HepG2 (cell line): ENCODE measurements at regions not wholly inside any gene's neighbourhood (a gene's known extent, or its start where the extent isn't known, plus 50 kb on each side); places are given as distances from the start of the nearest gene placed in this dataset.
"Not testable (repeated sequence)": the region's sequence is repeated elsewhere in the genome, so short reads cannot be mapped to it uniquely, and the experiment has no call there.

Source experiments
- ATAC-seq: fragments of 200-7000 bp; cut with Tn5 transposase; 3 replicates; pipeline ENCODE4 v1.9.1; 2020; ENCODE audit warnings: mild to moderate bottlenecking, moderate library complexity
- BruUV-seq: library from RNA; stranded (reverse); fragments of 400-500 nt; replicated peaks from 2 replicates; lab custom pipeline; 2021; lab: Mats Ljungman, UMichigan
- CTCF ChIA-PET: fragments of 300-600 bp; formaldehyde crosslinking; extraction: SDS; loops from one replicate; lab custom pipeline; 2021; ENCODE audit warnings: low total read pairs, inconsistent platforms, low intra/inter-chr PET ratio; lab: Yijun Ruan, JAX
- POLR2A ChIA-PET: fragments of 350-600 bp; sonication (Branson Sonifier 250); formaldehyde crosslinking; loops from one replicate; lab custom pipeline; 2020; ENCODE audit warnings: antibody characterized with exemption, inconsistent platforms; lab: Yijun Ruan, JAX
- DNase-seq: peaks from one replicate; pipeline ENCODE4 v3.0.0-alpha.2; 2015; ENCODE audit warnings: low spot score
- FAIRE-seq: peaks from 3 replicates; lab custom pipeline; 2011; peaks lifted over from hg19 to GRCh38; lab: Jason Lieb, UNC
- H2AFZ ChIP-seq: one replicate; pipeline ENCODE4 v1.6.1; 2011; ENCODE audit warnings: low read length, inconsistent platforms
- H3K27ac ChIP-seq: fragments of 300-600 bp; 3 replicates; pipeline ENCODE4 v1.8.0; 2011; ENCODE audit warnings: mixed run types, mild to moderate bottlenecking, mixed read lengths, low read length, inconsistent platforms; ENCODE audit not compliant: insufficient read depth; ENCODE audit errors: extremely low read length
- H3K27me3 ChIP-seq, 2 experiments: fragments of 200-600 bp in 1 of 2; 2 replicates in 1 of 2; 3 replicates in 1 of 2; pipeline versions ENCODE4 v1.6.0 to v1.8.0; 2011; ENCODE audit warnings: low read length in 2 of 2, mild to moderate bottlenecking in 2 of 2, moderate library complexity in 2 of 2, inconsistent platforms in 1 of 2; ENCODE audit not compliant: insufficient read depth in 2 of 2, control insufficient read depth in 1 of 2
- H3K36me3 ChIP-seq, 2 experiments: fragments of 200-600 bp in 1 of 2; replicated peaks in 1 of 2; 2 replicates in 1 of 2; 3 replicates in 1 of 2; pipeline versions ENCODE4 v1.5.1 to v1.8.0; 2011; ENCODE audit warnings: low read length in 2 of 2, inconsistent platforms in 1 of 2; ENCODE audit not compliant: insufficient read depth in 2 of 2, control insufficient read depth in 1 of 2
- H3K4me1 ChIP-seq: 2 replicates; pipeline ENCODE4 v1.5.1; 2012; ENCODE audit warnings: low read length, inconsistent platforms; ENCODE audit not compliant: insufficient read depth
- H3K4me2 ChIP-seq: 2 replicates; pipeline ENCODE4 v1.6.0; 2011; ENCODE audit warnings: low read depth, low read length, inconsistent platforms
- H3K4me3 ChIP-seq, 3 experiments: fragments of 200-600 bp in 1 of 3; sonication (generic), shearing (Covaris generic) in 1 of 3; replicated peaks in 1 of 3; 2 replicates each; pipeline ENCODE4 v1.5.1; 2011 to 2016; ENCODE audit warnings: low read length in 3 of 3, inconsistent platforms in 2 of 3, low read depth in 2 of 3, mild to moderate bottlenecking in 2 of 3, control low read depth in 1 of 3, mixed read lengths in 1 of 3; ENCODE audit not compliant: insufficient read depth in 1 of 3
- H3K79me2 ChIP-seq: one replicate; pipeline ENCODE4 v1.6.1; 2011; ENCODE audit warnings: low read length, inconsistent platforms; ENCODE audit not compliant: insufficient read depth
- H3K9ac ChIP-seq: 2 replicates; pipeline ENCODE4 v1.6.0; 2011; ENCODE audit warnings: mild to moderate bottlenecking, low read depth, low read length, inconsistent platforms; ENCODE audit not compliant: insufficient read depth
- H3K9me3 ChIP-seq: 2 replicates; pipeline ENCODE4 v1.5.1; 2012; ENCODE audit warnings: mild to moderate bottlenecking, low read length
- H4K20me1 ChIP-seq: 2 replicates; pipeline ENCODE4 v1.6.0; 2011; ENCODE audit warnings: inconsistent platforms, mild to moderate bottlenecking, low read length, moderate library complexity; ENCODE audit not compliant: insufficient read depth
- WGBS: methylation state at CpG from one replicate; pipeline ENCODE4 v1.1.6; 2017; ENCODE audit warnings: low lambda C conversion rate; 5-methylcytosine and 5-hydroxymethylcytosine counted together
- in situ Hi-C: cut with HindIII; loops from 2 replicates; pipeline ENCODE4 v1.10.0; 2017; ENCODE audit warnings: low pct_unique_long_range_greater_than_20kb; ENCODE audit not compliant: extremely low pct_ligation_motif_present
- intact Hi-C: fragments of 100-400 bp; cut with micrococcal nuclease; formaldehyde crosslinking; loops from one replicate; pipeline ENCODE4 v1.10.0; 2022; ENCODE audit not compliant: unreplicated experiment

DNA sequence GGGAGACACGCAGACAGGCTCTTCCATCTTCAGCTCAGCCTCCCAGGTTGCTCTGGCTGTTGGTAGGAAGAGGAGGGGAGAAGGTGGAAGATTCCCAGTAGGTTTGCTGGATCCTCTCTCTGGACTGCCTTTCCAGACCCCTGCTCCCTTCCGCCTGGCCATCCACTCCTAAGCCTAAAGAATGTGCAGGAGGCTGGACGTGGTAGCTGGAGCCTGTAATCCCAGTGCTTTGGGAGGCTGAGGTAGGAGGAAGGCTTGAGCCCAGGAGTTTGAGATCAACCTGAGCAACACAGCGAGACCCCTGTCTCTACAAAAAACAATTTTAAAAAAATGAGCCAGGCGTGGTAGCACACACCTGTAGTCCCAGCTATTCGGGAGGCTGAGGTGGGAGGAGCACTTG lies 2895.6 kb downstream of the RPIA start:
- POLR2A ChIA-PET, H3K9me3 ChIP-seq, H3K4me3 ChIP-seq, intact Hi-C loops, FAIRE-seq, H3K27me3 ChIP-seq, H3K27ac ChIP-seq, ATAC-seq, H4K20me1 ChIP-seq, H3K4me1 ChIP-seq, H3K36me3 ChIP-seq, BruUV-seq, DNase-seq, H3K79me2 ChIP-seq, in situ Hi-C loops, H2AFZ ChIP-seq, H3K9ac ChIP-seq, H3K4me2 ChIP-seq, CTCF ChIA-PET: not testable (repeated sequence)
- 7% methylated on average over 6 of the region's 6 CpGs for WGBS

DNA sequence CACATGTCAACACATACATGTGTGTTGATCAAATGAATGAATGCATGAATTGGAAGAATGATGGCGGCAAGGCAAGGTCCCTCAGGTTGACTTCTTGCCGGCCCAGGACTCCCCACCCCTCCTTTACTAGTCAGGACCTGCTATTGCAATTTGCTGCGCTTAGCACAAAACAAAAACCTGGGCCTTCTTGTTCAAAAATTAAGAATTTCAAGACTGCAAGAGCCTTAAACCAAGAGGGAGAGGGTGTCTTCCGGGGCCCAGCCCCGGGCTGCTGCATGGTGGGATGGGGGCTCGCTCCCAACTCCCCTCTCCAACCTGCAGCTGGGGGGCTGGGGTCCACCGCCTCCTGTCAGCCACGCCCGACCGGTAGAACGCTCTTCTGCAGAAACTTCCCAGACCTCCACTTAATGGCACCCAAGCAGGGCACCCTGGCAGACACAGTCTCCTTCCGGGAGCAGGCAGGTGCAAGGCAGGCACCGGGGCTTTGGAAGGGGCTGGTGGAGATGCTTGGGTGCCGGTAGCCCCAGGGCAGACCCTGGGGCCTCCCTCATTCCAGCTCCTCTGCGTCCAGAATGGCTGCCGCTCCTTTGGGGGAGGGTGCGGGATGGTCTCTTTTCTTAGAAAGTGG lies 2896.5 kb downstream of the RPIA start:
- intact Hi-C loops, result not testable (repeated sequence)

DNA sequence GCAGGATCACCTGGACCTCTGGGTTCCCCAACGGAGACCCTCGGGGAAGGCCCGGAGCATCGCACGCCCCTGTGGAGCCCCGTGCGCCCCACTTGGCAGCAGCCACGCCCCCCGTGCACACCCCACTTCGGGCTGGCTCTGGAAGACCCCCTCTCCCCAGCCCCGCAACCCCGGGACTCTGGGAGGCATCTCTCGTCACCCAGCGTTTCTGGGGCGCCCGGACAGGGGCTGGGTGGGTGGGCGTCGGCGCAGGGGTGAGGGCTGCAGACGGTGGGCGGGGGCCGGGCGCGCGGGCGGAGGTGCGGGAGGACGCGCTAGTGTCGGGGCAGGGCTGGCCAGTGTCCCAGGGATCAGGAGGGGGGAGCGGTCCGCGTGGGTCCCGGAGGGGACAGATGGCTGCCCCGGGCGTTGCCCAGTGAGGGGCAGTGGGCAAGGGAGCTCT lies 2897.3 kb downstream of the RPIA start:
- H3K27ac ChIP-seq, FAIRE-seq, H3K36me3 ChIP-seq, H3K4me3 ChIP-seq, POLR2A ChIA-PET, H3K4me2 ChIP-seq, ATAC-seq, H2AFZ ChIP-seq, DNase-seq, intact Hi-C loops, CTCF ChIA-PET, in situ Hi-C loops, H3K27me3 ChIP-seq, H3K79me2 ChIP-seq, H3K4me1 ChIP-seq, BruUV-seq, H3K9ac ChIP-seq, H3K9me3 ChIP-seq, H4K20me1 ChIP-seq: not testable (repeated sequence)
- WGBS, result 61% methylated on average over 36 of the region's 36 CpGs

More for the DNA sequence above, 2896.5 kb downstream of the RPIA start:
- 51% methylated on average over 17 of the region's 17 CpGs for WGBS
- CTCF ChIA-PET, H3K9ac ChIP-seq, POLR2A ChIA-PET, H3K4me1 ChIP-seq, H3K4me3 ChIP-seq, H3K79me2 ChIP-seq, H3K27ac ChIP-seq, BruUV-seq, FAIRE-seq, H4K20me1 ChIP-seq, H2AFZ ChIP-seq, H3K36me3 ChIP-seq, H3K27me3 ChIP-seq, ATAC-seq, H3K4me2 ChIP-seq, H3K9me3 ChIP-seq, in situ Hi-C loops, DNase-seq: not testable (repeated sequence)

DNA sequence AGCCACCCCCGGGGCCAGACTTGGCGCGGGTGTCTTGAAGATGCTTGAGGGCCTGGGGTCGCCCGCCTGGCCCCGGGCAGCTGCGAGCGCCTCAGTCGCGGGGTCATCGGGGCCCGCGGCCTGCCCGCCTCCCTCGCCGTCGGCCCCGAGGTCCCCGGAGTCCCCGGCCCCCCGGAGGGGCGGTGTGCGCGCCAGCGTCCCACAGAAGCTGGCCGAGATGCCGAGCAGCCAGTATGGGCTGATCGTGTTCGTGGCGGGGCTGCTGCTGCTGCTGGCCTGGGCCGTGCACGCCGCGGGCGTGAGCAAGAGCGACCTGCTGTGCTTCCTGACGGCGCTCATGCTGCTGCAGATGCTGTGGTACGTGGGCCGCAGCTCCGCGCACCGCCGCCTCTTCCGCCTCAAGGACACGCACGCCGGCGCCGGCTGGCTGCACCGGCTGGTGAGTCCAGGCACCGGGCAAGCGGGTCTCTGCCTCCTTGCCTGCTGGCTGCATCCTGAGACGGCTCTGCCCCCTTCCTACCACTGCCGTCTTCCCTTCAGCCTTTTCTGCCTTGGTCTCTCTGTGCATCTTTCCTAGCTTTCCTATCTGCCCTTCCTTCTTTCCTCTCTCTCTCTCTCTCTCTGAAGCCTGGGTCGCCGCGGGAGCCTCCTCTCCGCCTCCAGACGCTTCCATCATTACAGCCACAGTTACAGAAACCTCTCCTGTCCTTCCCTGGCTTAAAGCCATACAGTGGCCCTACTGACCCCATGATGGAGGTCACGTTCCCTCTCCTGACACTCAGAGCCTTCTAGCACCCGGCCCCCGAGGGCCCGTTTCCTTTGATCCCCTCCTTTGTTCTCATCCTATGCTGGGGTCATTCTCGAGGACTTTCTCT lies 2898.2 kb downstream of the RPIA start:
- H3K4me2 ChIP-seq, in situ Hi-C loops, H3K9ac ChIP-seq, POLR2A ChIA-PET, H3K79me2 ChIP-seq, intact Hi-C loops, H3K27ac ChIP-seq, CTCF ChIA-PET, ATAC-seq, DNase-seq, H3K27me3 ChIP-seq, H3K36me3 ChIP-seq, H3K9me3 ChIP-seq, H4K20me1 ChIP-seq, H3K4me1 ChIP-seq, BruUV-seq, FAIRE-seq, H2AFZ ChIP-seq, H3K4me3 ChIP-seq: not testable (repeated sequence)
- 33% methylated on average over 36 of the region's 65 CpGs for WGBS
